Kidney epithelial cell (primary cell): ENCODE measurements at regions not wholly inside any gene's neighbourhood (a gene's known extent, or its start where the extent isn't known, plus 50 kb on each side); places are given as distances from the start of the nearest gene placed in this dataset.
A peak's percentile ranks its signal among the peaks of the same experiment; 100 is the strongest.

Experiments
- DNase-seq: peaks from one replicate; pipeline ENCODE4 v3.0.0-alpha.2; 2010; ENCODE audit warnings: low read depth
- H3K27me3 ChIP-seq: 2 replicates; pipeline ENCODE4 v1.6.0; 2011; ENCODE audit warnings: low read length; ENCODE audit not compliant: control insufficient read depth, insufficient read depth
- H3K36me3 ChIP-seq: 2 replicates; pipeline ENCODE4 v1.5.1; 2011; ENCODE audit warnings: low read length; ENCODE audit not compliant: control insufficient read depth, insufficient read depth
- H3K4me3 ChIP-seq: 2 replicates; pipeline ENCODE4 v1.5.1; 2011; ENCODE audit warnings: low read depth, mild to moderate bottlenecking, control low read depth, low read length
- CTCF ChIP-seq: IDR thresholded peaks from 2 replicates; pipeline ENCODE4 v1.5.1; 2011; ENCODE audit warnings: mild to moderate bottlenecking, moderate library complexity, low read length, control low read depth, inconsistent platforms; ENCODE audit not compliant: insufficient read depth, poor library complexity, severe bottlenecking

GRCh38 chr7:106183952-106184351 lies 71.8 kb upstream of the SYPL1 start:
- Histone ChIP-seq H3K36me3 (no peaks in the 10 kb centered on the region), H3K4me3 (no peak overlapping the region), H3K27me3 (no peaks in the 10 kb centered on the region)
- DNase-seq, result no peak
- TF ChIP-seq CTCF, result no peak

- DNase-seq, result no peak
- Histone ChIP-seq H3K4me3 (no peak overlapping the region), H3K27me3 (no peaks in the 10 kb centered on the region)
Observed at GRCh38 chr7:106182904-106183303, 70.8 kb upstream of the SYPL1 start.

GRCh38 chr7:106181658-106182265 lies 69.7 kb upstream of the SYPL1 start:
- no peaks in the 10 kb centered on the region for H3K36me3 ChIP-seq
- no peak for TF ChIP-seq CTCF
- H3K4me3 ChIP-seq, result no peak overlapping the region
- DNase-seq, result no peak
- H3K27me3 ChIP-seq, result no peaks in the 10 kb centered on the region

More at GRCh38 chr7:106182904-106183303, 70.8 kb upstream of the SYPL1 start:
- no peak for TF ChIP-seq CTCF
- H3K36me3 ChIP-seq, result no peaks in the 10 kb centered on the region

- no peaks in the 10 kb centered on the region for H3K36me3 ChIP-seq
- H3K27me3 ChIP-seq, result no peaks in the 10 kb centered on the region
- no peak overlapping the region for H3K4me3 ChIP-seq
- no peak for TF ChIP-seq CTCF
- no peak for DNase-seq
Observed at GRCh38 chr7:106180721-106181120, 68.6 kb upstream of the SYPL1 start.

- no peak for DNase-seq
- H3K4me3 ChIP-seq, result no peak overlapping the region
- H3K36me3 ChIP-seq, result no peaks in the 10 kb centered on the region
- H3K27me3 ChIP-seq, result no peaks in the 10 kb centered on the region
- no peak for TF ChIP-seq CTCF
Observed at GRCh38 chr7:106179256-106179655, 67.1 kb upstream of the SYPL1 start.

GRCh38 chr7:106178593-106179134 lies 66.6 kb upstream of the SYPL1 start:
- H3K4me3 ChIP-seq, result no peak overlapping the region
- TF ChIP-seq CTCF, result peak; percentile 23
- DNase-seq, result no peak
- no peaks in the 10 kb centered on the region for H3K36me3 ChIP-seq
- no peaks in the 10 kb centered on the region for H3K27me3 ChIP-seq
